SK-N-SH (cell line): ENCODE measurements at regions not wholly inside any gene's neighbourhood (a gene's known extent, or its start where the extent isn't known, plus 50 kb on each side); places are given as distances from the start of the nearest gene placed in this dataset.

Source experiments
- CTCF ChIA-PET: fragments of 300-600, 350-600 bp; formaldehyde crosslinking; extraction: SDS; loops from one replicate; lab custom pipeline; 2021; lab: Yijun Ruan, JAX
- POLR2A ChIA-PET: fragments of 350-600 bp; sonication (Branson Sonifier 250); formaldehyde crosslinking; extraction: SDS; loops from one replicate; lab custom pipeline; 2020; ENCODE audit warnings: antibody characterized with exemption, inconsistent platforms; lab: Yijun Ruan, JAX
- DNase-seq: peaks from one replicate; pipeline ENCODE4 v3.0.0; 2012
- H2AFZ ChIP-seq: fragments of 200-600 bp; sonication (generic); 2 replicates; pipeline ENCODE4 v1.8.1; 2016; ENCODE audit warnings: antibody characterized with exemption, mild to moderate bottlenecking, low read depth
- H3F3A ChIP-seq: fragments of 200-600 bp; sonication (generic); replicated peaks from 2 replicates; pipeline ENCODE3; 2016; ENCODE audit warnings: antibody characterized with exemption, mild to moderate bottlenecking; ENCODE audit not compliant: insufficient read depth
- H3K27ac ChIP-seq, 2 experiments: fragments of 200-500 bp in 1 of 2; fragments of 200-600 bp in 1 of 2; sonication (Bioruptor generic) in 1 of 2; sonication (generic), shearing (Covaris generic) in 1 of 2; 2 replicates each; pipeline versions ENCODE4 v1.5.1 to v1.6.1; 2014 to 2016; ENCODE audit warnings: low read depth in 2 of 2, inconsistent platforms in 1 of 2, low read length in 1 of 2, mild to moderate bottlenecking in 1 of 2, mixed read lengths in 1 of 2
- H3K27me3 ChIP-seq: fragments of 200-600 bp; sonication (generic), shearing (Covaris generic); 2 replicates; pipeline ENCODE4 v1.6.1; 2016; ENCODE audit warnings: mixed run types; ENCODE audit not compliant: insufficient read depth
- H3K36me3 ChIP-seq, 2 experiments: fragments of 200-500 bp in 1 of 2; fragments of 200-600 bp in 1 of 2; sonication (Bioruptor generic) in 1 of 2; sonication (generic) in 1 of 2; replicated peaks in 1 of 2; 2 replicates each; pipeline versions ENCODE3 to v1.5.1; 2014 to 2016; ENCODE audit warnings: low read length in 1 of 2, mild to moderate bottlenecking in 1 of 2; ENCODE audit not compliant: insufficient read depth in 2 of 2, control insufficient read depth in 1 of 2
- H3K4me1 ChIP-seq, 2 experiments: fragments of 200-500 bp in 1 of 2; fragments of 200-600 bp in 1 of 2; sonication (Bioruptor generic) in 1 of 2; sonication (generic), shearing (Covaris generic) in 1 of 2; 2 replicates each; pipeline versions ENCODE4 v1.5.1 to v1.6.1; 2014 to 2016; ENCODE audit warnings: low read depth in 1 of 2, low read length in 1 of 2, mixed run types in 1 of 2; ENCODE audit not compliant: insufficient read depth in 2 of 2, control insufficient read depth in 1 of 2
- H3K4me2 ChIP-seq: fragments of 200-600 bp; sonication (generic), shearing (Covaris generic); 2 replicates; pipeline ENCODE4 v1.6.1; 2017; ENCODE audit warnings: mixed run types
- H3K4me3 ChIP-seq, 2 experiments: fragments of 200-500 bp in 1 of 2; fragments of 200-600 bp in 1 of 2; sonication (Bioruptor generic) in 1 of 2; sonication (generic), shearing (Covaris generic) in 1 of 2; 2 replicates each; pipeline versions ENCODE4 v1.5.1 to v1.8.1; 2014 to 2016; ENCODE audit warnings: low read depth in 2 of 2, inconsistent platforms in 1 of 2, low read length in 1 of 2, mild to moderate bottlenecking in 1 of 2, mixed read lengths in 1 of 2, moderate library complexity in 1 of 2
- H3K79me2 ChIP-seq: fragments of 200-600 bp; sonication (generic); 2 replicates; pipeline ENCODE4 v1.8.1; 2017; ENCODE audit warnings: mild to moderate bottlenecking; ENCODE audit not compliant: insufficient read depth
- H3K9ac ChIP-seq: fragments of 200-600 bp; sonication (generic); 2 replicates; pipeline ENCODE4 v1.6.1; 2017; ENCODE audit warnings: mixed run types
- H3K9me2 ChIP-seq: fragments of 200-600 bp; sonication (generic); 2 replicates; pipeline ENCODE4 v1.6.1; 2017; ENCODE audit warnings: mixed run types
- H3K9me3 ChIP-seq: fragments of 200-600 bp; sonication (generic); 2 replicates; pipeline ENCODE4 v1.6.1; 2017; ENCODE audit warnings: mixed run types, mild to moderate bottlenecking, moderate library complexity
- H4K20me1 ChIP-seq: fragments of 200-600 bp; sonication (generic); 2 replicates; pipeline ENCODE4 v1.6.1; 2017; ENCODE audit warnings: mild to moderate bottlenecking, mixed run types; ENCODE audit not compliant: insufficient read depth
- CTCF ChIP-seq: fragments of 200-600 bp; sonication (generic); IDR thresholded peaks from 2 replicates; pipeline ENCODE4 v1.6.1; 2017; ENCODE audit warnings: antibody characterized with exemption, mild to moderate bottlenecking, moderate library complexity
- FOSL2 ChIP-seq: IDR thresholded peaks from 2 replicates; pipeline ENCODE4 v1.4.0; 2012; ENCODE audit warnings: low read depth, mild to moderate bottlenecking, moderate library complexity, borderline replicate concordance
- FOXJ3 ChIP-seq: sonication (generic); formaldehyde crosslinking; IDR thresholded peaks from 2 replicates; pipeline ENCODE4 v1.5.1; 2020; ENCODE audit warnings: mild to moderate bottlenecking, missing genetic modification reagents
- JUND ChIP-seq: IDR thresholded peaks from 2 replicates; pipeline ENCODE4 v1.4.0; 2012
- MXI1 ChIP-seq: IDR thresholded peaks from 2 replicates; pipeline ENCODE4 v1.6.1; 2012; ENCODE audit warnings: mild to moderate bottlenecking, low read depth, low read length, improper control_type of control experiment
- NFIC ChIP-seq: IDR thresholded peaks from 2 replicates; pipeline ENCODE4 v1.4.0; 2012; ENCODE audit warnings: borderline replicate concordance
- POLR2AphosphoS5 ChIP-seq: IDR thresholded peaks from 2 replicates; pipeline ENCODE4 v1.6.1; 2012; ENCODE audit warnings: low read depth, low read length
- RAD21 ChIP-seq: IDR thresholded peaks from 2 replicates; pipeline ENCODE4 v1.6.1; 2012; ENCODE audit warnings: mild to moderate bottlenecking, low read length
- RCOR1 ChIP-seq: fragments of 150-350 bp; IDR thresholded peaks from 2 replicates; pipeline ENCODE4 v1.6.1; 2017; ENCODE audit warnings: antibody characterized with exemption, low read length
- RFX5 ChIP-seq: IDR thresholded peaks from 2 replicates; pipeline ENCODE4 v1.6.1; 2012; ENCODE audit warnings: mild to moderate bottlenecking, improper control_type of control experiment, low read length
- RXRA ChIP-seq: IDR thresholded peaks from 2 replicates; pipeline ENCODE4 v1.4.0; 2012; ENCODE audit warnings: low read depth, mild to moderate bottlenecking, borderline replicate concordance
- SIN3A ChIP-seq: IDR thresholded peaks from 2 replicates; pipeline ENCODE4 v1.6.1; 2012; ENCODE audit warnings: low read depth, mild to moderate bottlenecking, low read length, moderate library complexity, borderline replicate concordance
- TCF12 ChIP-seq: IDR thresholded peaks from 2 replicates; pipeline ENCODE4 v1.4.0; 2012
- ZBTB33 ChIP-seq: IDR thresholded peaks from 2 replicates; pipeline ENCODE4 v1.4.0; 2012; ENCODE audit warnings: low read depth, borderline replicate concordance
- WGBS: methylation state at CpG from one replicate; pipeline ENCODE4 v1.1.6; 2017; ENCODE audit warnings: low lambda C conversion rate; 5-methylcytosine and 5-hydroxymethylcytosine counted together
- TF ChIP-seq, protein P1 (sequence below): fragments of 150-350 bp; IDR thresholded peaks from 2 replicates; pipeline ENCODE4 v1.6.1; 2016; ENCODE audit warnings: mild to moderate bottlenecking, low read depth, low read length
- TF ChIP-seq, protein P2 (sequence below): fragments of 150-350 bp; IDR thresholded peaks from 2 replicates; pipeline ENCODE4 v1.6.1; 2017; ENCODE audit warnings: antibody characterized with exemption, low read length, low read depth, borderline replicate concordance
- TF ChIP-seq, protein P3 (sequence below): IDR thresholded peaks from 2 replicates; pipeline ENCODE4 v1.4.0; 2012; ENCODE audit warnings: low read depth, borderline replicate concordance
- TF ChIP-seq, protein P4 (sequence below): IDR thresholded peaks from 2 replicates; pipeline ENCODE4 v1.4.0; 2012; ENCODE audit warnings: low read depth

DNA sequence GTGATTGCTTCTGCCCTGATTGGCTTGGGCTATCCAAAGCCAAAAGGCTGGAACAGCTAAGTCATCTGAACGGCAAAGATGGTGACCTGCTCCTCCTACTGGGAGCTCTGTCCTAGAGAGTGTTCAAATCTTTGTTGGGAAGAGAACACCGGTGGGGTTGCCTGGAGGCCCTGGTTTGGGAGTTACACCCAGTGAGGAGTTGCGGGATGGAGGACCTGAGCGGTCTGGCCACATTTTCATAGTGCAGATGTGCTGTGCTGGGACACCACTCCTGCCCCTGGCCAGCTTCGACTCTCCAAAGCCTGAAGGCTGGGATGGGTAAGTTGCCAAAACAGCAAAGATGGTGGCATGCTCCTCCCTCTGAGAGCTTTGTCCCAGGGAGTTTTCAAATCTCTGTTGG lies 795.4 kb downstream of the TRHDE start (continued):
- TF ChIP-seq CTCF, result no peak
- TF ChIP-seq JUND, result no peak
- no peak for TF ChIP-seq POLR2AphosphoS5
- TF ChIP-seq RAD21, result no peak

DNA sequence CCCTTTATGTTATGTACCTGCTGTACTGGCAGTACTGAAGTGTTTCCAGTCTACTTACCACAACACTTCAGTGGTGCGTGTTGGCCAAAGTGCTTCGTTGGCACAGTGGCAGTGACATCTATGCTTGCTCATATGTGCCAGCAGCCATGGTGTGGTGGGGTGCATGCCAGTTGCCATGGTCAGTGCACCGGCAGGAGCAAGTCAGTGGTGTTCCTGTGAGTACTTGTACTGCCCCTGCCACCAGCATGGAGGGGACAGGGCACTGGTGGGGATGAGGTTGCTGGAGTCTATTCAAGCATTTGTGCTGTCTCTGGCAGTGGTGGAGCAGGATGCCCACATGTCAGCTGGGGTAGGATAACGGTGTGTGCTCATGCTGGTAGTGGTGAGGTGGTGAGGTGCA lies 800.0 kb downstream of the TRHDE start:
- no peak overlapping the region for H3K9ac ChIP-seq
- H3K79me2 ChIP-seq, result no peaks in the 10 kb centered on the region
- no peak overlapping the region for H2AFZ ChIP-seq
- no peaks in the 10 kb centered on the region for H3F3A ChIP-seq
- no peak overlapping the region for H3K27ac ChIP-seq
- H3K27me3 ChIP-seq, result no peaks in the 10 kb centered on the region
- no peaks in the 10 kb centered on the region for H3K9me2 ChIP-seq
- TF ChIP-seq CTCF (no peak), NFIC (no peak), FOXJ3 (no peak), SIN3A (no peak), FOSL2 (no peak), MXI1 (no peak), RXRA (no peak)
- H3K4me1 ChIP-seq, result no peaks in the 10 kb centered on the region
- H4K20me1 ChIP-seq, result no peaks in the 10 kb centered on the region
- H3K36me3 ChIP-seq, result no peaks in the 10 kb centered on the region
- POLR2A ChIA-PET, result no interaction called here
- no peak overlapping the region for H3K4me3 ChIP-seq
- H3K4me2 ChIP-seq, result no peak overlapping the region
- no peaks in the 10 kb centered on the region; the same call in 1 of the 2 replicates for H3K9me3 ChIP-seq
- WGBS, result 0% methylated on average over 1 of the region's 4 CpGs
- DNase-seq, result no peak
- CTCF ChIA-PET, result no interaction called here

- DNase-seq, result no peak
- no peaks in the 10 kb centered on the region for H3K79me2 ChIP-seq
- no peaks in the 10 kb centered on the region for H3K9me2 ChIP-seq
- no peaks in the 10 kb centered on the region for H3K36me3 ChIP-seq
- CTCF ChIA-PET, result no interaction called here
- H3K4me3 ChIP-seq, result no peak overlapping the region
- no peaks in the 10 kb centered on the region; the same call in 1 of the 2 replicates for H3K9me3 ChIP-seq
- no peak overlapping the region for H3K4me2 ChIP-seq
- no peak overlapping the region for H3K9ac ChIP-seq
- POLR2A ChIA-PET, result no interaction called here
- H2AFZ ChIP-seq, result no peak overlapping the region
- WGBS, result 23% methylated on average over 2 of the region's 2 CpGs
- no peaks in the 10 kb centered on the region for H4K20me1 ChIP-seq
- H3K4me1 ChIP-seq, result no peaks in the 10 kb centered on the region
- H3K27ac ChIP-seq, result no peak overlapping the region
- H3K27me3 ChIP-seq, result no peaks in the 10 kb centered on the region
- H3F3A ChIP-seq, result no peaks in the 10 kb centered on the region
- TF ChIP-seq FOXJ3, result no peak
- TF ChIP-seq, protein P1, sequence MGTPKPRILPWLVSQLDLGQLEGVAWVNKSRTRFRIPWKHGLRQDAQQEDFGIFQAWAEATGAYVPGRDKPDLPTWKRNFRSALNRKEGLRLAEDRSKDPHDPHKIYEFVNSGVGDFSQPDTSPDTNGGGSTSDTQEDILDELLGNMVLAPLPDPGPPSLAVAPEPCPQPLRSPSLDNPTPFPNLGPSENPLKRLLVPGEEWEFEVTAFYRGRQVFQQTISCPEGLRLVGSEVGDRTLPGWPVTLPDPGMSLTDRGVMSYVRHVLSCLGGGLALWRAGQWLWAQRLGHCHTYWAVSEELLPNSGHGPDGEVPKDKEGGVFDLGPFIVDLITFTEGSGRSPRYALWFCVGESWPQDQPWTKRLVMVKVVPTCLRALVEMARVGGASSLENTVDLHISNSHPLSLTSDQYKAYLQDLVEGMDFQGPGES, result no peak
- no peak for TF ChIP-seq RCOR1
- TF ChIP-seq, protein P2, sequence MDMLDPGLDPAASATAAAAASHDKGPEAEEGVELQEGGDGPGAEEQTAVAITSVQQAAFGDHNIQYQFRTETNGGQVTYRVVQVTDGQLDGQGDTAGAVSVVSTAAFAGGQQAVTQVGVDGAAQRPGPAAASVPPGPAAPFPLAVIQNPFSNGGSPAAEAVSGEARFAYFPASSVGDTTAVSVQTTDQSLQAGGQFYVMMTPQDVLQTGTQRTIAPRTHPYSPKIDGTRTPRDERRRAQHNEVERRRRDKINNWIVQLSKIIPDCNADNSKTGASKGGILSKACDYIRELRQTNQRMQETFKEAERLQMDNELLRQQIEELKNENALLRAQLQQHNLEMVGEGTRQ, result no peak
- no peak for TF ChIP-seq RFX5
- TF ChIP-seq, protein P3, sequence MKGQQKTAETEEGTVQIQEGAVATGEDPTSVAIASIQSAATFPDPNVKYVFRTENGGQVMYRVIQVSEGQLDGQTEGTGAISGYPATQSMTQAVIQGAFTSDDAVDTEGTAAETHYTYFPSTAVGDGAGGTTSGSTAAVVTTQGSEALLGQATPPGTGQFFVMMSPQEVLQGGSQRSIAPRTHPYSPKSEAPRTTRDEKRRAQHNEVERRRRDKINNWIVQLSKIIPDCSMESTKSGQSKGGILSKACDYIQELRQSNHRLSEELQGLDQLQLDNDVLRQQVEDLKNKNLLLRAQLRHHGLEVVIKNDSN, result no peak
- no peak for TF ChIP-seq ZBTB33
- TF ChIP-seq TCF12, result no peak
- TF ChIP-seq, protein P4, sequence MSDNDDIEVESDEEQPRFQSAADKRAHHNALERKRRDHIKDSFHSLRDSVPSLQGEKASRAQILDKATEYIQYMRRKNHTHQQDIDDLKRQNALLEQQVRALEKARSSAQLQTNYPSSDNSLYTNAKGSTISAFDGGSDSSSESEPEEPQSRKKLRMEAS, result no peak
These were observed 804.6 kb downstream of the TRHDE start for GRCh38 chr12:73076760-73077159.
